ENCODE measurements at regions not wholly inside any gene's neighbourhood (a gene's known extent, or its start where the extent isn't known, plus 50 kb on each side); places are given as distances from the start of the nearest gene placed in this dataset.
"Not testable (repeated sequence)": the region's sequence is repeated elsewhere in the genome, so short reads cannot be mapped to it uniquely, and the experiment has no call there.

GRCh38 chr17:33838281-33838680, 416.8 kb upstream of the CCL2 start:
- no peak for DNase-seq (ENCODE audit: low read depth)

DNA sequence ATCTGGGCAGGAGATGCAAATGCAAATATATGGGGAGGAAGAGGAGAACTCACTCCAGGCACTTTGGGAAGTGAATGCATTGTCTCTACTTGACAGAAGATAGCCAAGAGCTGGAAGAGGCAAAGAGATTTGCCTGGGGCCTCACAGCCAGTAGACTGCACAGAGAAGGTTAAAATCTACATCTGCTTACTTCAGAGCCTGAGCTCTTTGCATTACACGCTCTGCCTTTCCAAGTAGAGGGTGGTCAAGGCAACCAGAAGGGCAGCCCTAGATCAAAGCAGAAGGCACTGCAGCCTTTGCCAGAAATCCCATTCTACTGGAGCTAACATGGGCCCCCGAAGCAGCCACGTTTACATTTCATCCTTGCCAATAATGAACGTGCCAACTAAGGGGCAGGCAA, 407.2 kb upstream of the CCL2 start:
- DNase-seq (ENCODE audit: low read depth) = no peak

- no peak for DNase-seq (ENCODE audit: low read depth)
Measured at GRCh38 chr17:33848433-33848832, 406.7 kb upstream of the CCL2 start.

GRCh38 chr17:33854596-33854995, 400.5 kb upstream of the CCL2 start:
- no peak for DNase-seq (ENCODE audit: low read depth)

DNA sequence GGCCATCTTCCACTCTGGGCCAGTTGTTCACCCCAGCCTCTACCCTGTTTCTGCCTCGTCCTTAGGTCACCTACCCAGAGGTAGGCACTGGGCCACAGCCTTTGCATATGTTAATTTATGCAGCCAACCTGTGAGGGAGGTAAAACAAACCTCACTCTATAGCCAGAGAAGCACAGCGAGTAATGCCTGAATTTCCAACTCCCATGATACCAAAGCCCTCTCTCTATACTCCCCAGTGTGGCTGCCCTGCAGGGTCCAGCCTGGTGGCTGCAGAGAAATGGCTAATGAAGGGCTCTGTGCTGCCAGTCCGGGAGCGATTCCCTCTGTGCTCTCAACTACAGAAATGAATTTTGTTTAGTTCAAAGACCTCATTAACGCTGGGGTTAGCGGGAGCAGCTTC, 397.0 kb upstream of the CCL2 start:
- DNase-seq (ENCODE audit: low read depth) = no peak

DNA sequence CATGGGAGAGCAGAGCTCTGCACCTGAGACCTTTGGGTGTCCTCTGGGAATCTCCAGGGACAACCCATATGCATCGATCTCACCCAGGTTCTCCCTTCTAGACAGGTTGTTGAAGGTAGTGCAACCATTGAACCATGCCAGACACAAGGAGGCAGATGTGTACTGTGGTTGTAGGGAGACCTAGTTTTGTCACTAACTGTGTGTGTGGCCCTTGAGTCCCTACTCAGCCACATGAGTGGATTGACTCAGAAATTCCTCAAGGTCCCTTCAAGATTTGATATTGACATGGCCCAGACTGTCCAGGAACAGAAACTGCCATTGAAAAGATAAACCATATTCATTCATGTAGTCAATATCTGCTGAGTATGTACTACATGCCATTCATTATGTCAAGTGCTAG, 396.4 kb upstream of the CCL2 start:
- DNase-seq (ENCODE audit: low read depth) = no peak

DNA sequence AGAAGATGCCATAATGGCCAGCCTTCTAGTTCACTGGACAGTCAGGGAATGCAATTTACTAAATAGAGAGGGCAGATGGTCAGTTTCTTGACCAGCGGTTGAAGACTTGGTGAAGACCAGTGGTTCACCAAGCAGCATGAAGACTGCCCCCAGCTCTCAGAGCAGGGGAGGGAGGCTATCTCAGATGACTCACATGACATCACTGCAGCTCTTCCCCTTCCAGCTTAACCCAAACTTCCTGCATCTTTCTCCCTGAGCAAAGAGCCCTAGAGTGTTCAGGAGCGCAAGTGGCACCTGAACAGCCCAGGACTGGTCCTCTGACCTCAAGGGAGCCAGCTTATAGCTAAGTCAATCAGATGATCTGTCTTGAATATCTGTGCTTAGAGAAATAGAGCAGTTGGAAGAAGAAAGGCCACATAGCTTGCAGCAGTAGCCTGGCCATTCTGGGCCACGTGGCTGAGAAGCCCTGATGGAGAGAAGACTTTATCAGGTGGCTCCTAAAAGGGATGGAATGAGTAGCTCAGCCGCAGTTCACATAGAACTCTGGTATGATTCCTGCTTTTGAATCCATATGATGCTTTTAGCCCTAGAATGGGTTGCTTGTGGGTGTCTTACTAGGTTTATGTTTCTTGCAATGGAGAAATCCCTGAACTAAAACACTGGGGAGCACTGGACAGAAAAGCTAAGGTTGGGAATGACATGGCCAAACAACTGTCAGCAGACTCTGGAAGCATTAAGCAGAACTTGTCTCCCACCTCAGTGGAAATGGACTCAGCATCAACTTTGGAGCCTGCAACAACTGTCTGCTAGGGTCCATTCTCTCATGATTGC, 392.1 kb upstream of the CCL2 start:
- DNase-seq (ENCODE audit: low read depth) = no peak

- DNase-seq (ENCODE audit: low read depth) = no peak
Measured at GRCh38 chr17:33864758-33865229, 390.3 kb upstream of the CCL2 start.

GRCh38 chr17:33868899-33869298, 386.2 kb upstream of the CCL2 start:
- DNase-seq (ENCODE audit: low read depth) = no peak

- DNase-seq (ENCODE audit: low read depth) = no peak
Measured at GRCh38 chr17:33870936-33871335, 384.1 kb upstream of the CCL2 start.

GRCh38 chr17:33871720-33872540, 383.2 kb upstream of the CCL2 start:
- DNase-seq (ENCODE audit: low read depth) = no peak

GRCh38 chr17:33873201-33873617, 381.9 kb upstream of the CCL2 start:
- no peak for DNase-seq (ENCODE audit: low read depth)

DNA sequence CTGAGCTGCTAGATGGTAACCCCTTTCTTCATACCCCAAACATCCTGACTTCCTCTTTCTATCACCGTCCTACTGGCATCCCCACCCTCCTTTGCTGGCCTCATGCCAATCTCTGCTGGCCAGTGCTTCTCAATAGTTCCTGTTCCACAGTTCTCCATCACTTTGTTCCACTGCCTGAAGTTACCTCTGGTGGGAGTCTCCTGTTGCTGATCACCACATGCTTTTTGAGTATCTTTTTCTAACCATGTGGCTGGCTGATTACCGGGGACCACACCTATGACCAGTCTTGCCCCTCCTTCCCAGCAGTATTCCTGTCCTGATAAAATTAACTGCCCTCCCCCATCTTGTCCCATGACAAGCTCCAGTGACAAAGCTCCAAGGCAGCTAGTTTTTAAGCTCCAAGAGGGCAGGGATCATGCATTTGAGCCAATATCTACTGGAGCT, 380.4 kb upstream of the CCL2 start:
- no peak for DNase-seq (ENCODE audit: low read depth)

- no peak for DNase-seq (ENCODE audit: low read depth)
Measured at GRCh38 chr17:33875973-33876372, 379.1 kb upstream of the CCL2 start.

DNA sequence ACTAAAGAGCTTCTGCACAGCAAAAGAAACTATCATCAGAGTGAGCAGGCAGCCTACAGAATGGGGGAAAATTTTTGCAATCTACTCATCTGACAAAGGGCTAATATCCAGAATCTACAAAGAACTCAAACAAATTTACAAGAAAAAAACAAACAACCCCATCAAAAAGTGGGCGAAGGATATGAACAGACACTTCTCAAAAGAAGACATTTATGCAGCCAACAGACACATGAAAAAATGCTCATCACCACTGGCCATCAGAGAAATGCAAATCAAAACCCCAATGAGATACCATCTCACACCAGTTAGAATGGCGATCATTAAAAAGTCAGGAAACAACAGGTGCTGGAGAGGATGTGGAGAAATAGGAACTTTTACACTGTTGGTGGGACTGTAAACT, 372.8 kb upstream of the CCL2 start:
- not testable (repeated sequence) for DNase-seq (ENCODE audit: low read depth)

GRCh38 chr17:33882677-33883076, 372.4 kb upstream of the CCL2 start:
- DNase-seq (ENCODE audit: low read depth) = not testable (repeated sequence)

- DNase-seq (ENCODE audit: low read depth) = no peak
Measured at GRCh38 chr17:33888455-33888854, 366.6 kb upstream of the CCL2 start.

DNA sequence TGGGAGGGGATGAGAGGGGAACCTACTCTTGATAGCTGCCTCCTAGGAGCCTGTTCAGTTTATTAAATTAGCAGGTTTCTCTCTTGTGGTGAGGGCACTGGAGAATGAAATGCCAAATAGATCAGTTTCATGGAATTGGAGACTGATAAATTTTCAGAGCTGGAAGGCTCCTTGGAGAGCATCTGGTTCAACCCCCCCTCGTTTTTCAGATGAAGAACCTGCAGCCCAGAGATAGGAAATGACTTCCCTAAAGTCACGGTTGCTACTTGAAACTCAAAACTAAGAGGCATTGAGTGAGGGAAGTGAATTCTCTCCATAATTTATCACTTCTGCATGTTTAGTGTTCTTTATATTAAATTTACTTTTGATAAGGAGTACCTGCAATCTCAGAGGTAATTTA, 366.0 kb upstream of the CCL2 start:
- no peak for DNase-seq (ENCODE audit: low read depth)

DNA sequence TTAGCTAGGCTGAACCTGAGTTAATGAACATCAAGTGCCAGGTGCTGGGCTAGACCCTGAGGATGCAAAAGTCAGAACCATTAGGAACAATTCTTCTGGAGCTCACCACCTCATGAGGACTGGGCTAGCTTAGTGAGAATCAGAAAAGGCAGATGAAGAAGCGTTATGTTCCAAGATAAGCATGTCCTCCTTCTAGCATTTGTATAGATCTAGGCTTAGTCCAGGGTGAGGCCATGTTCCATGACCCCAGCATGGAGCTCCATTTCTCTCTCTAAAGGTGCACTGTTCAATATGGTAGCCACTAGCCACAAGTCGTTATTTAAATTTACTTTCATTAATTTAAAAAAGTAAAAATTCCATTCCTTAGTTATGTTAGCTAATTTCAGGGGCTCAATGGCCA, 365.3 kb upstream of the CCL2 start:
- DNase-seq (ENCODE audit: low read depth) = no peak

DNA sequence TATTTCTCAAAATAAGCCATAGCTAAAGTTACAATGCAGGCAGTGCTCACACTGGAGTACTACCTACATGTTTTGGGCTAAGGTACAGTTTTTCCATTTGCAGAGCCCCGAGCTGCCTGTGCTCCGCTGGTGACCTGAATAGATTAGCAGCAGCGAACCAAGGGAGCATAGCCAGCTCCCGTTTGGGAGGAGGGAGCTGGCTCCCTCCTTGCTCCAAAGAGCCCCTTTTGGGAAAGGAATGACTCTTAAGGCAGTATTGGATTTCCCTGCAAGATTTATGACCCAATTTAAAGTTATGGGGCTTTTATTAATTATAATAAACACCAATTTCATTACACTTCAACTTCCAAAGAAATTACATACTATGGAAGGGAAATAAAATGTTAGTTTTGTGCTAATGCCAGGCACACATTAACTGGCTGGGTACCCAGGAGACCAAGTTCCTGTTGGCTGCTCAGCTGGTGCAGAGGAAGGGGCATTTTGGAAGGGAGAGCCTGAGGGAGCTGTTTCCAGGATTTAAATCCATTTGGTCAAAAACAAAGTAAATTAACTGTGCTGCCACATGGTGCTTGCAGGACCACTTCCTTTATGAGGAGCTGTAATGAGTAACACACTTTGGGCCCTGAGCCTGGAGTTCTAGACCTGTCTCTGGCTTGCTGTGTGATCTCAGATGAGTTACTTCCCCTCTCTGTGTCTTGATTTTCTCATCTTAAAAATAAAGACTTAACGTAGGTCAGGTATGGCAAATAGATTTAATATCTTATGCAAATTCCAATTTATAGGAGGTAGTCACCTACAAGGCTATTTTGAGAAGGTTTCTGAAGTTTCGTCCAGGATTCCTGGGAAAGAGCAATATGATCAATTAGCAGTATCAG, 362.1 kb upstream of the CCL2 start:
- no peak for DNase-seq (ENCODE audit: low read depth)

DNA sequence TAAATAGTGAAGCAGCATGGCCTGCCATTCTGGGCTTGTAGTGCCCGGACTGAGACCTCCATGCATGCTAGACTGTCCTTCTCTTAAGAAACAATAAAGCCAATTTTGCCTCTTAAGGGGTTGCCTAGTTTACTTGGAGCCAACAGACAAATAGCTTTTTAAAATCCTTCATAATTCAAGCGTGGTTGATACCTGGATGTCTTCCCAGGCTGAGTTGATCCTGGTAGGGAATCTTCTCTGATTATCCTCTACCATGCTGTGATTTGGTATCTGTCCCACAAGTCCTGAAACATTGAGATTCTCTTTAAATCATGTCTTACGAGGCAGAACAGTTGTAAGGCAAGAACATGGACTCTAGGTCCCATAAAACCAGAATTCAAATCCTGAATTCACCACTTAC, 359.6 kb upstream of the CCL2 start:
- DNase-seq (ENCODE audit: low read depth) = no peak

GRCh38 chr17:33896263-33896662, 358.8 kb upstream of the CCL2 start:
- no peak for DNase-seq (ENCODE audit: low read depth)

All from T-helper 22 cell (primary cell).